Central memory CD8-positive, alpha-beta T cell (primary cell): ENCODE measurements at regions not wholly inside any gene's neighbourhood (a gene's known extent, or its start where the extent isn't known, plus 50 kb on each side); places are given as distances from the start of the nearest gene placed in this dataset.
"Not testable (repeated sequence)": the region's sequence is repeated elsewhere in the genome, so short reads cannot be mapped to it uniquely, and the experiment has no call there.

Experiments
- ATAC-seq: fragments of 150-1000 bp; cut with Tn5 transposase; replicated peaks from 2 replicates; pipeline ENCODE4 v1.10.0; 2022; ENCODE audit warnings: mild to moderate bottlenecking, moderate FRiP score, moderate number of reproducible peaks; ENCODE audit not compliant: poor library complexity, severe bottlenecking; ENCODE audit errors: extremely low read depth
- DNase-seq, 2 donors: peaks; one replicate each; pipeline ENCODE4 v3.0.0; 2021; ENCODE audit warnings: low spot score in 2 of 2
- H3K27ac Mint-ChIP-seq: one replicate; pipeline ENCODE4 v1.8.0; 2022; ENCODE audit warnings: low read depth, mild to moderate bottlenecking, moderate library complexity, mixed read lengths
- H3K27me3 Mint-ChIP-seq: one replicate; pipeline ENCODE4 v1.8.0; 2022; ENCODE audit warnings: mixed read lengths
- H3K36me3 Mint-ChIP-seq: one replicate; pipeline ENCODE4 v1.8.0; 2022; ENCODE audit warnings: mild to moderate bottlenecking, moderate library complexity, mixed read lengths; ENCODE audit not compliant: insufficient read depth
- H3K4me1 Mint-ChIP-seq: one replicate; pipeline ENCODE4 v1.8.0; 2022; ENCODE audit warnings: mixed read lengths
- H3K4me3 Mint-ChIP-seq: one replicate; pipeline ENCODE4 v1.8.0; 2022; ENCODE audit warnings: mild to moderate bottlenecking, moderate library complexity, mixed read lengths
- H3K9me3 Mint-ChIP-seq: one replicate; pipeline ENCODE4 v1.8.0; 2022; ENCODE audit warnings: mixed read lengths

DNA sequence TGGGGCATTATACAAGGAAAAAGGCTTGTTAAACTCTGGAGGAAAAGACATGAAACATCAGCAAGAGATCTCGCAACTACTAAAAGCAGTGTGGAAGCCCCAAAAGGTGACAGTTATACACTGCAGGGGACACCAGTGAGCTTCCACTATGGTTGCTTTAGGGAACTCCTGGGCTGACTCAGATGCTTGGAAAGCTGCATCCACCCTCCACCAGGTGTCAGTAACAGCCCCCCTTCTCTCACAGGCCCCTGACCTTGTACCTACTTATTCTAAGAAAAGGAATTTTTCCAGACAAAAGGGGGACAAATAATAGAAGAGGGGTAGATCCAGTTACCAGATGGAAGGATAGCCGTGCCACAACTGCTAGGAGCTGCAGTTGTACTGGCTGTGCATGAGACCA lies 154.4 kb upstream of the COX7C start:
- no peak for ATAC-seq
- H3K36me3 Mint-ChIP-seq, result no peaks in the 10 kb centered on the region
- H3K9me3 Mint-ChIP-seq, result peaks cover 26% of the 10 kb centered on the region
- H3K4me1 Mint-ChIP-seq, result no peaks in the 10 kb centered on the region
- no peak for DNase-seq
- H3K27me3 Mint-ChIP-seq, result no peaks in the 10 kb centered on the region
- no peak overlapping the region for H3K4me3 Mint-ChIP-seq
- no peak overlapping the region for H3K27ac Mint-ChIP-seq

DNA sequence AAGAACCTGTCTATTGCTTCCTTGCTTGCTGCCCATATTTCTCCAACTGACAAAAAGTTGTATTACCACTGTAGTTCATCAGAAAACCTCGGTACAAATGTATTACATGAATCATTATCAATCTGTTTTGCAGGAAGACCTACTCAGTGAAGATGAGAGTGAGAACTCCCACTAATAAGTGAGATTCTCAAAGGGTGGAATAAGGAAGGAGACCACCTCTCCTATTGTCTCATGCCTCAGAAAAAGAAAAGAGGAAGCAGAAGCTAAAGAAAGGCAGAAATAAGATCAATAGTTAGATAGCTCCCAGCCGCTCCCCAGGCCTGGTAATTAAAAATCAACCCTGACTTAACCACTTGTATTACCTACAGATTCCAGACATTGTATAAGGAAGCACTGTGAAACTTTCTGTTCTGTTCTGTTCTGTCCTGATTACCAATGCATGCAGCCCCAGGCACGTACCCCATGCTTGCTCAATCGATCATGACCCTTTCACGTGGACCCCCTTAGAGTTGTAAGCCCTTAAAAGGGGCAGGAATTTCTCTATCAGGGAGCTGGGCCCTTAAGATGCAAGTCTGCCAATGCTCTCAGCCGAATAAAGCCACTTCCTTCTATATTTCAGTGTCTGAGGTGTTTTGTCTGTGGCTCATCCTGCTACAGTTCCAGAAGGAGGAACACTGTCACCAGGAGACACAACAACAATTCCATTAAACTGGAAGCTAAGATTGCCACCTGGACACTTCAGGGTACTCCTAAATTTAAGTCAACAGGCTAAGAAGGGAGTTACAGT lies 152.5 kb upstream of the COX7C start:
- H3K9me3 Mint-ChIP-seq, result peaks cover 22% of the 10 kb centered on the region
- H3K4me1 Mint-ChIP-seq, result no peaks in the 10 kb centered on the region

DNA sequence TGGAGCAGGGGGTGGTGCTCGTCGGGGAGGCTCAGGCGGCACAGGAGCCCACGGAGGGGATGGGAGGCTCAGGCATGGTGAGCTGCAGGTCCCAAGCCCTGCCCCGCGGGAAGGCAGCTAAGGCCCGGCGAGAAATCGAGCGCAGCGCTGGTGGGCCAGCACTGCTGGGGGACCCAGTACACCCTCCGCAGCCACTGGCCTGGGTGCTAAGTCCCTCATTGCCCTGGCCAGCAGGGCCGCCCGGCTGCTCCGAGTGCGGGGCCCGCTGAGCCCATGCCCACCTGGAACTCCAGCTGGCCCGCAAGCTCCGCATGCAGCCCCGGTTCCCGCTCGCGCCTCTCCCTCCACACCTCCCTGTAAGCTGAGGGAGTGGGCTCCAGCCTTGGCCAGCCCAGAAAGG lies 151.0 kb upstream of the COX7C start:
- H3K4me1 Mint-ChIP-seq, H3K27ac Mint-ChIP-seq, H3K4me3 Mint-ChIP-seq, H3K36me3 Mint-ChIP-seq, DNase-seq, ATAC-seq, H3K27me3 Mint-ChIP-seq: not testable (repeated sequence)
- H3K9me3 Mint-ChIP-seq, result peaks cover 21% of the 10 kb centered on the region

More for the DNA sequence above, 152.5 kb upstream of the COX7C start:
- H3K27ac Mint-ChIP-seq, result no peak overlapping the region
- ATAC-seq (no peak), DNase-seq (no peak)
- H3K36me3 Mint-ChIP-seq, result no peaks in the 10 kb centered on the region
- no peaks in the 10 kb centered on the region for H3K27me3 Mint-ChIP-seq
- H3K4me3 Mint-ChIP-seq, result no peak overlapping the region

DNA sequence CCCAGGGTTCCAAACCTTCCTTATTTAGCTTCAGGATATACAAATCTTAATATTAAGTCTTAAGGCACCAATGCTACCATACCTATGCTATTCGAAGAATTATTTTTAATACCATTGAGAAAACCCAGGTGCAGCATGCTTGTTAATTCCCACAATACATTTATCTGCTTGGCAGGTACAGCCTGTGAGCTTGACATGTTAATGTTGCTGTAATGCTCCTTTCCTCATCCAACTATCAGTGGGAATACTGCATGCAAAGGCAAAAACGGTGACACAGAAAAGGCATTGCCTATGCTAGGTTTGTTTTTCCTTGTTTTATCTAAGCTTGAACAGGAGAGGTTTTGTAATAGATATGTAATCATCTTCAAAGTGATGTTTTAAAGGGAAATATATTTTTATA lies 135.7 kb upstream of the COX7C start:
- H3K27ac Mint-ChIP-seq, result no peak overlapping the region

DNA sequence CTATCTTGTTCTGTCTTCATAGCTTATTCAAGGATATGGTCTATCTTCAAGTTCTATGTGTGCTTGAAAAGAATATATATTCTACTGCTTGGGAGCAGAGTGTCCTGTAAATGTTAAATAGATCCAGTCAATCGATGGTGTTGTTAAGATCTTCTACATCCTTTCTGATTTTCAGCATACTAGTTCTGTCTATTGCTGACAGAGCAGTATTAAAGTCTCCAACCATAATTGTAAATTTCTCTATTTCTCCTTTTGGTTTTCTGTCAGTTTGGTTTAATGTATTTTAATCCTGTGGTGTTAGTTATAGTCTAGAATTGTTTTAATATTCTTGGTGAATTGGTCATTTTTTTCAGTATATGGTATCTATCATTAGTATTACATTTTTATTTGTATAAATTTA lies 124.0 kb upstream of the COX7C start:
- no peaks in the 10 kb centered on the region for H3K36me3 Mint-ChIP-seq
- H3K4me3 Mint-ChIP-seq, result no peak overlapping the region
- no peak for DNase-seq
- no peak for ATAC-seq
- H3K27ac Mint-ChIP-seq, result no peak overlapping the region
- H3K9me3 Mint-ChIP-seq, result peaks cover 7% of the 10 kb centered on the region
- no peaks in the 10 kb centered on the region for H3K4me1 Mint-ChIP-seq
- no peaks in the 10 kb centered on the region for H3K27me3 Mint-ChIP-seq

More for the DNA sequence above, 135.7 kb upstream of the COX7C start:
- ATAC-seq (no peak), DNase-seq (no peak)
- H3K4me3 Mint-ChIP-seq, result no peak overlapping the region
- no peaks in the 10 kb centered on the region for H3K27me3 Mint-ChIP-seq
- no peaks in the 10 kb centered on the region for H3K36me3 Mint-ChIP-seq
- H3K4me1 Mint-ChIP-seq, result no peaks in the 10 kb centered on the region
- no peaks in the 10 kb centered on the region for H3K9me3 Mint-ChIP-seq

DNA sequence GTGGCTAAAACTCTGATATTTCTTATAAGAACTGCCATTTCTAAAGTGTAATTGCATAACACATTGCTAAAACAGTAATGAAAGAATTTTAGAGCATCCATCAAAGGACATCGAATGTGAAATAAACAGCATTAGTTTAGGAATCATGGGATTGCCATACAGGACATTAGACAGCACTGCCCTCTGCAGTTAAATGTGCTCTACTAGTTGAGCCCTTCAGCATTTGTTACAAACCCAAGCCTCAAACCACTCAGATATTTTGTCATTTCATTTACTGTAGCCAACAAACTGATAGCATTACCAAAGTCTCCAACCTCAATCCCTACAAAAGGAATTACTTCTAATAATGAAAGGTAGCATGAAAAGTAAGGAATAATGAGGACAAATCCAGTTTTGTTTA lies 116.8 kb upstream of the COX7C start:
- H3K9me3 Mint-ChIP-seq, result peaks cover 1% of the 10 kb centered on the region
- H3K27ac Mint-ChIP-seq, result no peak overlapping the region
- no peaks in the 10 kb centered on the region for H3K4me1 Mint-ChIP-seq
- H3K27me3 Mint-ChIP-seq, result no peaks in the 10 kb centered on the region
- ATAC-seq (no peak), DNase-seq (no peak)
- H3K36me3 Mint-ChIP-seq, result peaks cover 2% of the 10 kb centered on the region
- H3K4me3 Mint-ChIP-seq, result no peak overlapping the region

DNA sequence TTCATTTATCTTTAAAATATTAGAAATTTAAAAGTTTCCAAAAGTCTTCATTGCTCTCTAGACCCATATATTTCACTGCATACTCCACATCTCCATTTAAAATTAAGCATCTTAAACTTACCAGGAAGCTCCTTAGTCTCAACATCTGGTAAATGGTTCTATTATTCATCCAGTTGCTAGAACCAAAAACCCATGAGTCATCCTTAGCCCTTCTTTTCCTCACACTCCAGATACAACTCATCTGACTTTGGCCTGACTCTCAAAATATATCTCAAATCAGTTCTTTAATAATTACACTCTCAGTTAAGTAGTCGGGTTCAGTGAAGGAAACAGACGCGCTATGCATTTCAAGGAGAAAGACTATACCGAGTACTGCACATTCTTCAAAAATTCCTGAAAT lies 110.2 kb upstream of the COX7C start:
- Mint-ChIP-seq H3K4me3 (no peak overlapping the region), H3K27me3 (no peaks in the 10 kb centered on the region), H3K36me3 (peaks cover 2% of the 10 kb centered on the region), H3K4me1 (no peaks in the 10 kb centered on the region), H3K9me3 (peaks cover 5% of the 10 kb centered on the region), H3K27ac (no peak overlapping the region)
- DNase-seq (no peak), ATAC-seq (no peak)

DNA sequence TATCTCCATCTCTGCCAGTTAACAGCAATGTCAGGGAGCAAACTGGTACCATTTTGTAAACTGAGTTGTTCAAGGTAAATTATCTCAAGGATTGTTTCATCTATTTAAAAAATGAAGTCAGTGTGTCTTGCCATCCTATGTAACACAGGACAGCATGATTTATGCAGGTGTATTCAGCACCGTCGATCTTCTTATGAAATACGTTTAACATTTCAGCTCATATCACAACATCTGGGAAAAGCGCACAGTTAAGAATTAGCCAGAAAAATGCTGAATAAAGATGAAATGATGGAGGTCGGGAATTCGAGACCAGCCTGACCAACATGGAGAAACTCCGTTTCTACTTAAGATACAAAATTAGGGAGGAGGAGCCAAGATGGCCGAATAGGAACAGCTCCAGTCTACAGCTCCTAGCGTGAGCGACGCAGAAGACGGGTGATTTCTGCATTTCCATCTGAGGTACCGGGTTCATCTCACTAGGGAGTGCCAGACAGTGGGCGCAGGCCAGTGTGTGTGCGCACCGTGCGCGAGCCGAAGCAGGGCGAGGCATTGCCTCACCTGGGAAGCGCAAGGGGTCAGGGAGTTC lies 107.3 kb upstream of the COX7C start:
- DNase-seq, H3K27me3 Mint-ChIP-seq, H3K4me1 Mint-ChIP-seq, H3K4me3 Mint-ChIP-seq, ATAC-seq, H3K9me3 Mint-ChIP-seq, H3K36me3 Mint-ChIP-seq, H3K27ac Mint-ChIP-seq: not testable (repeated sequence)

DNA sequence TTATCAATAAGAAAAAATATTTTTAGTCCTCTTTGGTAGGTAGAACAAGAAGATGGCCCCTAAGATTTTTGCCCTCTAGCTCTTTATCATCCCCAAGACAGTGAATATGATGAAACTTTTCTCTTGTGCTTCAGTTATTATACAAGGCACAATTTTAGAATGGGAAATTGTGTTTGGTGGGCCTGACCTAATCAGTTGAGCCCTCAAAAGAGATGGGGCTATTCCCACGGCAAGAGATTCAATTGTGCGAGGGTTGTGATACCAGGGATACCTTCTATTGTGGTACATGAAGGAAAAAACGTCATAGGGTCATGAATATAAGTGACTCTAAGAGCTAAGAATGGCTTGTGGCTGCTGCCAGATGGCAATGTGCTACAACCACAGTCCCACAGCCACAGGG lies 94.0 kb upstream of the COX7C start:
- no peak overlapping the region for H3K27ac Mint-ChIP-seq
- H3K36me3 Mint-ChIP-seq, result no peaks in the 10 kb centered on the region
- no peak overlapping the region for H3K4me3 Mint-ChIP-seq
- no peaks in the 10 kb centered on the region for H3K4me1 Mint-ChIP-seq
- H3K9me3 Mint-ChIP-seq, result peaks cover 4% of the 10 kb centered on the region
- no peaks in the 10 kb centered on the region for H3K27me3 Mint-ChIP-seq
- DNase-seq (no peak), ATAC-seq (no peak)

DNA sequence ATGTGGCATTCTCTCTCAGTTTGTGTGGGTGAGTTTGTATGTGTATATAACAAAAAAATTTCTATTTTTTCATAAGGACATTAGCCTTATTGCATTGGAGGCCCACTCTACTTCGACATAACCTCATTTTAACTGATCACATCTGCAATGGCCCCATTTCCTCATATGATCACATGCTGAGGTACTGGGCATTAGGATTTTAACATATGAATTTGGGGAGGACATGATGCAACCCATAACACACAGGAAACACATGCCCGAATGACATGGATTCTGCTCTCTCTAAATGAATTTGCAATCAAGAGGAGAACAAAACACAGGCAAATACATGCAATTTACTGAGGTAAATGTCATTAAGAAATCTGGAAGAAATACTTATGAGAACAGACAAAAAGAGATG lies 92.1 kb upstream of the COX7C start:
- Mint-ChIP-seq H3K9me3 (peaks cover 4% of the 10 kb centered on the region), H3K27ac (no peak overlapping the region), H3K4me3 (no peak overlapping the region), H3K36me3 (no peaks in the 10 kb centered on the region), H3K27me3 (no peaks in the 10 kb centered on the region), H3K4me1 (no peaks in the 10 kb centered on the region)
- DNase-seq (no peak), ATAC-seq (no peak)

DNA sequence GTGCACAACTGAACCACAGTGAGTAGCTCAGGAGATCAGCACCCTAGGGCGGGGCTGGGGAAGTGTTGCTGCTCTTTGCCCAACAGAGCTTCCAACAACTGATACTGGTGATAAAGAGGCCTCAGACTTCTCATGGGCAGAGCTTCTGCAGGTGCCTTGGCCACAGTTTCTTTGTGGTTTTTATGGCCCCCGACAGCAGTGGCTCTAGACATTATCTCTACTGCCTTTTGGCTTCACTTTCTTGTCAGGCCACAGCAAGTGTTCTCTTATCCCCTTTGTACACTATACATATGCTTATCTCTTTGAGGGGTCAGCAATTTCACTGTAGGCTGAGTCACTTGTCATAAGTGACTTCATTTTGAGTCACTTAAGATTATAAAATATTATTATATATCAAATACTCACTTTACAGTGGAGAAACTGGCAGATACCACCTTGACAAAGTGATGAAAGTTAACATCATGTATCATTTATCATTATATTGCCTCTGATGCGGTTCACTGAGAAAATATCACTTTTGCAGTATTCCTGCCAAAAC lies 90.9 kb upstream of the COX7C start:
- H3K36me3 Mint-ChIP-seq, result no peaks in the 10 kb centered on the region
- H3K4me3 Mint-ChIP-seq, result no peak overlapping the region
- peaks cover 4% of the 10 kb centered on the region for H3K9me3 Mint-ChIP-seq
- no peak for ATAC-seq
- DNase-seq, result no peak
- no peak overlapping the region for H3K27ac Mint-ChIP-seq
- no peaks in the 10 kb centered on the region for H3K4me1 Mint-ChIP-seq
- H3K27me3 Mint-ChIP-seq, result no peaks in the 10 kb centered on the region

DNA sequence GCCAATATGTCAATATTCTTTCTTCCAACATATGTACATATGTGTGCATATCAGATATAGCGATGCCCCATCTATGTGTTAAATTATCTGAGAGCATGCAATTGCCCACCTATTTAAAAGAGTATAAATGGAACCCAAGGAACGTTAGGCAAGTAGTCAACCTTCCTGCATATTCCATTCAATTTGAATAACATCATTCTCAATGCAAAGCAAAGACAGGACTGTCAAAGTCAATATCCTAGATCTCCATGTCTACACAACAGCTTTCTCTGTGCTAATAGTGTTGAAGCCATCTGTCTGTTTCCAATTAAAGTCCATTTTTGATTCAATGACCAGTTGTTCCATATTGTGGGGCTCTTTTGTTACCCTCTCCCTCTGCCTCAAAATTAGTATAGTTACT lies 85.3 kb upstream of the COX7C start:
- no peak for DNase-seq
- no peak overlapping the region for H3K4me3 Mint-ChIP-seq
- peaks cover 9% of the 10 kb centered on the region for H3K27me3 Mint-ChIP-seq
- H3K9me3 Mint-ChIP-seq, result no peaks in the 10 kb centered on the region
- no peaks in the 10 kb centered on the region for H3K36me3 Mint-ChIP-seq
- no peaks in the 10 kb centered on the region for H3K4me1 Mint-ChIP-seq
- H3K27ac Mint-ChIP-seq, result no peak overlapping the region
- ATAC-seq, result no peak

DNA sequence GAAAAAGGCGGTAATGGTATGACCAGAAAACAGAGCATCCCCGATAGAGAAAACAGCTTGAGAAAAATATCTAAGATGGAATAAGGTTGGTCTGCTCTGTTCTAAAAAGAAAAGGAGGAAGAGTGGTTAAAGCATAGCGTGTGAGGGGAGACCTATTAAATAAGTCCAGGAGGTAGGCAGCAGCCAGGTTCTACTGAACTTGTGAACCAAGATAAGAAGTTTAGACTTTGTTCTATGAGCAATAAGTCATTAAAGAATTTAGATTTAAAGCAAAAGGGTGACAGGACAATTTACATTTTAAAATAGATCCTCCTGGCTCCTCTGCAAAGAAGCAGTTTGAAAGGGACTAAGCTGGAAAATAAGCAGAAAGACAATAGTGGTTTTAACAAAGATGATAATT lies 81.3 kb upstream of the COX7C start:
- Mint-ChIP-seq H3K4me3 (no peak overlapping the region), H3K27ac (no peak overlapping the region), H3K9me3 (no peaks in the 10 kb centered on the region), H3K4me1 (no peaks in the 10 kb centered on the region), H3K27me3 (peaks cover 10% of the 10 kb centered on the region), H3K36me3 (no peaks in the 10 kb centered on the region)
- ATAC-seq (no peak), DNase-seq (no peak)
